ENCODE measurements at regions not wholly inside any gene's neighbourhood (a gene's known extent, or its start where the extent isn't known, plus 50 kb on each side); places are given as distances from the start of the nearest gene placed in this dataset.
"Not testable (repeated sequence)": the region's sequence is repeated elsewhere in the genome, so short reads cannot be mapped to it uniquely, and the experiment has no call there.

DNA sequence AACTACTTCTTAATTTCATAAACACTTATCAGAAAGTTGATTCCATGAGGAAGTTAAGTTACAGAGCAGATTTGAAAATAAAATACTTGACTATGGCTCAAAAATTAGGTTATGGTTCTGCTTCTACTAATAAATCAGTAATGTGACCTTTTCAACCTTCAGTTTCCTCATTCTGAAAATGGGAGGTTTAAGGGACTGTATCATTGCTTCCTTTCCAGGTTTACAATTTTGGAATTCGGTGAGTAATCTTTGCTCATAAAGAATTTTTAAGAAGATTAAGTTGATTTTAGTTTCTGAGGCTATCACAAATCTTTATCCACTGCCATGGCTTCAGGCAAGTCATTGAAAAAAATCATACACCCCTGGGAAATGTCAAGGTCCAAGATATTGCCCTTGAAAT, 1061.2 kb downstream of the DIPK2A start:
- H3K4me3 ChIP-seq (ENCODE audit: low read depth, low read length), result no peak overlapping the region
- no peak for DNase-seq (ENCODE audit: low read depth)
- TF ChIP-seq, protein P1, sequence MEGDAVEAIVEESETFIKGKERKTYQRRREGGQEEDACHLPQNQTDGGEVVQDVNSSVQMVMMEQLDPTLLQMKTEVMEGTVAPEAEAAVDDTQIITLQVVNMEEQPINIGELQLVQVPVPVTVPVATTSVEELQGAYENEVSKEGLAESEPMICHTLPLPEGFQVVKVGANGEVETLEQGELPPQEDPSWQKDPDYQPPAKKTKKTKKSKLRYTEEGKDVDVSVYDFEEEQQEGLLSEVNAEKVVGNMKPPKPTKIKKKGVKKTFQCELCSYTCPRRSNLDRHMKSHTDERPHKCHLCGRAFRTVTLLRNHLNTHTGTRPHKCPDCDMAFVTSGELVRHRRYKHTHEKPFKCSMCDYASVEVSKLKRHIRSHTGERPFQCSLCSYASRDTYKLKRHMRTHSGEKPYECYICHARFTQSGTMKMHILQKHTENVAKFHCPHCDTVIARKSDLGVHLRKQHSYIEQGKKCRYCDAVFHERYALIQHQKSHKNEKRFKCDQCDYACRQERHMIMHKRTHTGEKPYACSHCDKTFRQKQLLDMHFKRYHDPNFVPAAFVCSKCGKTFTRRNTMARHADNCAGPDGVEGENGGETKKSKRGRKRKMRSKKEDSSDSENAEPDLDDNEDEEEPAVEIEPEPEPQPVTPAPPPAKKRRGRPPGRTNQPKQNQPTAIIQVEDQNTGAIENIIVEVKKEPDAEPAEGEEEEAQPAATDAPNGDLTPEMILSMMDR (IDR thresholded peaks at IDR 0.05; ENCODE audit: insufficient read depth, low read length), result no peak

DNA sequence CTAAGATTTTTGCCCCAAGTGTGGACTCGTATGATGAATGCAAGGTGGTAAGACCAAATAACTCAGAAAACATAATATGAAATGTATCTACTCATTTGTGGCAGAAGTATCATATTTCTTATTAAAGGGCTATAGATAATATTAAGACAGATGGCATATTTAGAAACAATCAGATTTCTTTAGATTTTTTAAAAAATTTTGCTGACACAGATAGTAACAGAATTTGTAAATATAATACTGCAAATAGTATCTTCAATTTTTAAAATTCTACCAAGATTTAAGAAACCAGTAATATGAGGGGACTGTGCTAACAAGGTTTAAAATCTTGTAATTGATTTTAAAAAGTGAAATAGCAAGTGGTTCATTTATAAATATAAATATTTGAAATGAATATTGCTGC, 1064.1 kb downstream of the DIPK2A start:
- H3K4me3 ChIP-seq (ENCODE audit: low read depth, low read length), result no peak overlapping the region
- no peak for DNase-seq (ENCODE audit: low read depth)
- TF ChIP-seq, protein P1 (IDR thresholded peaks at IDR 0.05; ENCODE audit: insufficient read depth, low read length), result no peak

DNA sequence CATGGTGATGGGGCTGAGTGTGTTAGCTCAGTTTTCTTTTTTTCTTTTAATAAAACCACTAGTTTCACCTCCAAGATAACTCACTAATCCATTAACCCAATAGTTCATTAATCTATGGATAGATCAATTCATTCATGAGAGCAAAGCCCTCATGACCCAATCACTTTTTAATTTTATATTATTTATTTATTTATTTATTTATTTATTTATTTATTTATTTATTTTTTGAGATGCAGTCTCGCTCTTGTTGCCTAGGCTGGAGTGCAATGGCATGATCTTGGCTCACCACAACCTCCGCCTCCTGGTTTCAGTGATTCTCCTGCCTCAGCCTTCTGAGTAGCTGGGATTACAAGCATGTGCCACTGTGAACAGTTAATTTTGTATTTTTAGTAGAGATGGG, 1082.4 kb downstream of the DIPK2A start:
- DNase-seq (ENCODE audit: low read depth); H3K4me3 ChIP-seq (ENCODE audit: low read depth, low read length): not testable (repeated sequence)

DNA sequence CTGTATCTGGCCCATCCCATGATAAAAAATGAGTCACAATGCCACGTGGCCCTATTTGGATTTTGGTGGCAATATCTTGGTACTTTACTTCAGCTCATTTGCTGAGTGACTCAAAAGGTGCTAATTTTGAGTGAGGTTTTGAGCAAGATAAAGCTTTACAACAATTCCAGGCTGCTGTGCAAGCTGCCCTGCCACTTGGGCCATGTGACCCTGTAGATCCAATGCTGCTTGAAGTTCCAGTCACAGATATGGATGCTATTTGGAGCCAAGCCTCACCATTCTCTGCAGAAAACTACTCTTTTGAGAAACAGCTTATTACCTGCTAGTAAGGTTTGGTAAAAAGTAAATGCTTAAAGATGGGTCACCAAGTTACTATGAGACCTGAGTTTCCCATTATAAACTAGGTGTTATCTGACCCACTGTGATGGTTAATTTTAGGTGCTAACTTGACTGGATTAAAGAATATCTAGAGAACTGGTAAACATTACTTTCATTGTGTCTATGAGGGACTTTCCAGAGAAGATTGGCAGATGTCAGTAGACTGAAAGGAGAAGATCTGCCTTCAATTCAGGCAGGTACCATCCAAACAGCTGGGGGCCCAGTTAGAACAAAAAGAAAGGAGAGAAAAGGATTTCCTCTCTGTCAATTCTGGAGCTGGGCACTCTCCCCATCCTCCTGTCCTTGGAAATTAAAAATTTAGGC, 1083.9 kb downstream of the DIPK2A start:
- TF ChIP-seq, protein P1 (IDR thresholded peaks at IDR 0.05; ENCODE audit: insufficient read depth, low read length), result no peak
- no peak for DNase-seq (ENCODE audit: low read depth)
- H3K4me3 ChIP-seq (ENCODE audit: low read depth, low read length), result no peak overlapping the region

DNA sequence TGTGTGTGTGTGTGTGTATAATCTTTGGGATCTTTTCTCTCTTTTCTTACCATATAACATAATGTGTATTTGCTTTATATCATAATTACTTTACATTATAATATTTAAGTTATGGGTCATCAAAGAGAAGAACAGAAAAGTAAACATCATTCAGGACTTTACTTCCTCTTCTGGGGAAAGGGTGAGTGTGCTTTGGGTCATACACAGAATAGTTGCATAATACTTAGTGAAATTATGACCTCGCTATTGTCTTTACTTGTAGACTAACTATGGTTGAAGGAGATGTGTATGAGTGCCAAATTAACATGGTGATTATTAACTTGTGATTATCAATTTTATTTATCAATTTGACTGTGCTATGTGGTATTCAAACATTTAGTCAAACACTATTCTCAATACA, 1086.9 kb downstream of the DIPK2A start:
- no peak overlapping the region for H3K4me3 ChIP-seq (ENCODE audit: low read depth, low read length)
- no peak for DNase-seq (ENCODE audit: low read depth)
- TF ChIP-seq, protein P1 (IDR thresholded peaks at IDR 0.05; ENCODE audit: insufficient read depth, low read length), result no peak

DNA sequence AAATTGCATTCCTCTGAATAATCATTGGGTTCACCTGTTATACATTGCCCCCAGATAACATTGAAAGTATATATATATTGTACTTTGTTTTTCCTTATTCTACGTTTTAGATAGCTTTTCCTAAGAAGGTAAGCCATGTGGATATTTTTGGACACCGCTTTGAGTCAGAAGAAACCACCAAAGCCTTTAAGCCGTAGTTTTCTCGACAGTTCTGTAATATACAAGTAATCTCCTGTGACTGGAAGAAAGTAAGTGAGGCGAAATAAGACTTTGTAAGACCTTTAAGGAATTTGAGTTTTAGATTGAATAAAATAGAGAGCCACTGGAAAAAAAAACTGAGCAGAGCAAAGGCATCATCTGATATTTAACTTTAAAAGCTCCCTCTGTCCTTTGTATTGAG, 1092.0 kb downstream of the DIPK2A start:
- TF ChIP-seq, protein P1 (IDR thresholded peaks at IDR 0.05; ENCODE audit: insufficient read depth, low read length), result no peak
- no peak for DNase-seq (ENCODE audit: low read depth)
- H3K4me3 ChIP-seq (ENCODE audit: low read depth, low read length), result no peak overlapping the region

DNA sequence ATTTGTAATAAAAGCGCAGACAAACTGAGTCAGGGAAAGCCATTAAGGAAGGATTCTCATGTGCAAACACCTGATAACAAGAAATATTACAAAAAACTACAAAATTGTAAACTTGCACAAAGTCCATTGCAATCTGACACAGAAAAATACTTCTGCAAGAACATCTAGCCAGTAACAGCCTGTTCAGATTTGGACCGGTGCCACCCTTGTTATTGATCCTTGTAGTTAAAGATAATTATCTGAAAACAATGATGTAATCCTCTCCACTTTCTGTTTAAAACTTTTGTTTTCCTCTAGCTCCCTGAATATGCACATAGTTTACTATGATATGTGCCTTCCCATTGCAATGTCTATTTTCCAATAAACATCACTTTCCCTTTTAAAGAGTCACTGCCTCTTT, 1090.2 kb downstream of the PLOD2 start:
- DNase-seq (ENCODE audit: low read depth), result no peak
- TF ChIP-seq, protein P1 (IDR thresholded peaks at IDR 0.05; ENCODE audit: insufficient read depth, low read length), result no peak
- H3K4me3 ChIP-seq (ENCODE audit: low read depth, low read length), result no peak overlapping the region

Data from fibroblast of the aortic adventitia (primary cell).